ENCODE measurements at regions not wholly inside any gene's neighbourhood (a gene's known extent, or its start where the extent isn't known, plus 50 kb on each side); places are given as distances from the start of the nearest gene placed in this dataset.

DNA sequence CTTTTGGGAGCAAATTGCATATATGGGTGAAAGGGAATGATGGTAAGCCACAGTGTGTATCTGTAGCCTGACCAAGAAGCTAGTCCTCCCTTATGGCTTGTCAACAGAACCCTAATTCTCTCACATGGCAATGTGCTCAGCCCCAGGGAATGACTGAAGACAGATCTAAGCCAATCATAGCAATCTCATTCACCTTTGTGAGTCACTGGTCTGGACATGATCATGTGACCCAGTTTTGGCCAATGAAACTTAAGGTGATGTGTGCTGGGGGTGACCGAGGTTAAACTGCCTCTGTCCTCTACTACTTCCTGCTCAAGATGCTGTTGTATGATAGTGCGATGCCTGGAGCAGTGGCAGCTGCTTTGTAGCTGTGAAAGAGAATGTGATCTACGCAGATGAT is 491.2 kb upstream of the HS6ST1 start:
- TF ChIP-seq EZH2 (IDR thresholded peaks at IDR 0.05; ENCODE audit: low read length, missing control alignments) = no peak
- Histone ChIP-seq H3K27me3 (ENCODE audit: control insufficient read depth, insufficient read depth, low read length) (no peaks in the 10 kb centered on the region), H3K36me3 (ENCODE audit: control insufficient read depth, insufficient read depth, low read length) (no peaks in the 10 kb centered on the region), H3K4me3 (replicated peaks in 1 of 4; ENCODE audit: control extremely low read depth in 1 of 4, insufficient read depth in 1 of 4, low read depth in 3 of 4, low read length in 4 of 4) (no peak overlapping the region), H2AFZ (ENCODE audit: low read length) (no peak overlapping the region), H3K79me2 (ENCODE audit: control insufficient read depth, insufficient read depth, low read length) (no peaks in the 10 kb centered on the region), H3K9me3 (ENCODE audit: control insufficient read depth, insufficient read depth, low read depth, low read length) (no peaks in the 10 kb centered on the region), H3K4me1 (ENCODE audit: control insufficient read depth, extremely low read depth, insufficient read depth, low read length) (no peaks in the 10 kb centered on the region), H3K9ac (ENCODE audit: insufficient read depth, low read length) (no peak overlapping the region), H3K4me2 (ENCODE audit: extremely low read depth, insufficient read depth, low read length) (no peak overlapping the region), H3K27ac (ENCODE audit: insufficient read depth, low read length) (no peak overlapping the region), H4K20me1 (ENCODE audit: control insufficient read depth, extremely low read depth, insufficient read depth, low read length) (no peaks in the 10 kb centered on the region)
- DNase-seq (ENCODE audit: low read depth in 2 of 2) = no peak

DNA sequence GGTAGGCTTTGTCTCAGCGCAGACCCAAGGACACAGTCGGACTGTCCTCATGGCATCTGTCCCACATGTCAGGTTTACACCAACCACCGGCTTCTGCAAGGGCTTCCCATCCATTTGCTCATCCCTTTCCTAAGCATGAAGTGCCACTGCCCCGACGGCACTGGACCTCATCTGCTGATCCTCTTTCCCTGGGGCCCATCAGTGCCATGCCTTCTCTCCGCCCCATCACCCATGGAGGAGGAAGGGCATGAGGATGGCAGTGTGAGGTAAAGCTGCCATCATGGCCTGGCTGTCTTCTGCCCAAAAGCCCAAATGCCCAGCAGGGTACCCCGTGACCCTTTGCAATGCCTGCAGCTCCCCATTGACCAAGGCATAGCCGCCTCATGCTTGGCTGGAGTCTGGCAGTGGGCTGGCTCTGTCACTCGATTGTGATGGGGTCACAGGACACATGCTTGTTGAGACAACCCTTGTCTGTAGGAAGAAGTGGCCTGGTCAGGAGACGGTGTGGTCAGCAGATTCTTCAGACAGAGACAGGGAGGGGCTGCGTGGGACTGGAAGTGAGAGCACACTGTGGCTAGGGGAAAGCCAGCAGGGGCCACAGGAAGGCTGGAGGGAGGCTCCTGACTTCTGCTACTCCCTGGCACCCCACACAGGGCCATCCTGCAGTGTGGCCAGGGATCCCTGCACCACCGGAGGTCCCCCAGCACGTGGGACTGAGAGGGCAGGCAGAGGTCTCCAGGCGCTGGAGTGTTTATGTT is 493.7 kb upstream of the HS6ST1 start:
- Histone ChIP-seq H3K36me3 (ENCODE audit: control insufficient read depth, insufficient read depth, low read length) (no peaks in the 10 kb centered on the region), H3K9ac (ENCODE audit: insufficient read depth, low read length) (no peak overlapping the region), H3K27ac (ENCODE audit: insufficient read depth, low read length) (no peak overlapping the region), H3K4me2 (ENCODE audit: extremely low read depth, insufficient read depth, low read length) (no peak overlapping the region), H4K20me1 (ENCODE audit: control insufficient read depth, extremely low read depth, insufficient read depth, low read length) (no peaks in the 10 kb centered on the region), H3K9me3 (ENCODE audit: control insufficient read depth, insufficient read depth, low read depth, low read length) (no peaks in the 10 kb centered on the region), H3K79me2 (ENCODE audit: control insufficient read depth, insufficient read depth, low read length) (no peaks in the 10 kb centered on the region), H3K27me3 (ENCODE audit: control insufficient read depth, insufficient read depth, low read length) (no peaks in the 10 kb centered on the region), H3K4me3 (replicated peaks in 1 of 4; ENCODE audit: control extremely low read depth in 1 of 4, insufficient read depth in 1 of 4, low read depth in 3 of 4, low read length in 4 of 4) (no peak overlapping the region), H2AFZ (ENCODE audit: low read length) (no peak overlapping the region), H3K4me1 (ENCODE audit: control insufficient read depth, extremely low read depth, insufficient read depth, low read length) (no peaks in the 10 kb centered on the region)
- TF ChIP-seq, protein P1, sequence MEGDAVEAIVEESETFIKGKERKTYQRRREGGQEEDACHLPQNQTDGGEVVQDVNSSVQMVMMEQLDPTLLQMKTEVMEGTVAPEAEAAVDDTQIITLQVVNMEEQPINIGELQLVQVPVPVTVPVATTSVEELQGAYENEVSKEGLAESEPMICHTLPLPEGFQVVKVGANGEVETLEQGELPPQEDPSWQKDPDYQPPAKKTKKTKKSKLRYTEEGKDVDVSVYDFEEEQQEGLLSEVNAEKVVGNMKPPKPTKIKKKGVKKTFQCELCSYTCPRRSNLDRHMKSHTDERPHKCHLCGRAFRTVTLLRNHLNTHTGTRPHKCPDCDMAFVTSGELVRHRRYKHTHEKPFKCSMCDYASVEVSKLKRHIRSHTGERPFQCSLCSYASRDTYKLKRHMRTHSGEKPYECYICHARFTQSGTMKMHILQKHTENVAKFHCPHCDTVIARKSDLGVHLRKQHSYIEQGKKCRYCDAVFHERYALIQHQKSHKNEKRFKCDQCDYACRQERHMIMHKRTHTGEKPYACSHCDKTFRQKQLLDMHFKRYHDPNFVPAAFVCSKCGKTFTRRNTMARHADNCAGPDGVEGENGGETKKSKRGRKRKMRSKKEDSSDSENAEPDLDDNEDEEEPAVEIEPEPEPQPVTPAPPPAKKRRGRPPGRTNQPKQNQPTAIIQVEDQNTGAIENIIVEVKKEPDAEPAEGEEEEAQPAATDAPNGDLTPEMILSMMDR (conservative IDR thresholded peaks at IDR 0.05 in 1 of 2, IDR thresholded peaks at IDR 0.05 in 1 of 2; ENCODE audit: low read depth in 1 of 2, low read length in 2 of 2) = no peak
- TF ChIP-seq EZH2 (IDR thresholded peaks at IDR 0.05; ENCODE audit: low read length, missing control alignments) = no peak
- DNase-seq (ENCODE audit: low read depth in 2 of 2) = no peak

DNA sequence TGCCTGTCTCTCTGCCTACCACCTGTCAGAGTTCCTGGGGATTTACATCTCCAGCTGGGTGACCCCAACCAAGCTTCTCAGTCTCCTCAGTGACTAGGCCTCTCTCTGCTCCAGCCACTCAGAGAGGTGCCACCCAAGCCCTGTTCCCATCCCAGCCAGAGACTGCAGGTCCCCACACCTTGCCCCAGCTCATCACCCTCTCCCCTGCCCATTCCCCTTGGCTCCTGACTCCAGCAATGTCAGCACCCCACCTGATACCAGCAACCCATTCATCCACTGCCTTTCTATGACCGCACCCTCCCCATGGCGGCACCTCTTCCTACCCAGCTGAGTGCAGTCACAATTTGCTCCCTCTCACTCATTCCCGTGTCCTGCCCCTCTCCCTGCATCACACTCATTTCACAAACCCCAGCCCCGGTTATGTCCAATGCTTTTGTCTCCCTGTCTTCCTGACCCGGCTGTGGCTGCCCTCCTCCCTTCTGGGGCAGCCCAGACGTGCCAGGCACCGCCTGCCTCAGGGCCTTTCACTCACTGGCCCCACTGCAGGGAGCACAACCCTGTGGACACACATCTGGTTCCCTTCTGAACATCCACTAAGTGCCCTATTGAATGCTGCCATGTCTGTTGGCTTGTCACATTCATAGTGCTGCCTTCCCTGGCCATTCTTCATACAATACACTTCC is 494.8 kb upstream of the HS6ST1 start:
- Histone ChIP-seq H3K79me2 (ENCODE audit: control insufficient read depth, insufficient read depth, low read length) (no peaks in the 10 kb centered on the region), H3K9me3 (ENCODE audit: control insufficient read depth, insufficient read depth, low read depth, low read length) (no peaks in the 10 kb centered on the region), H3K27ac (ENCODE audit: insufficient read depth, low read length) (no peak overlapping the region), H3K4me3 (replicated peaks in 1 of 4; ENCODE audit: control extremely low read depth in 1 of 4, insufficient read depth in 1 of 4, low read depth in 3 of 4, low read length in 4 of 4) (no peak overlapping the region), H3K27me3 (ENCODE audit: control insufficient read depth, insufficient read depth, low read length) (no peaks in the 10 kb centered on the region), H3K4me1 (ENCODE audit: control insufficient read depth, extremely low read depth, insufficient read depth, low read length) (no peaks in the 10 kb centered on the region), H3K9ac (ENCODE audit: insufficient read depth, low read length) (no peak overlapping the region), H3K36me3 (ENCODE audit: control insufficient read depth, insufficient read depth, low read length) (no peaks in the 10 kb centered on the region), H2AFZ (ENCODE audit: low read length) (no peak overlapping the region), H3K4me2 (ENCODE audit: extremely low read depth, insufficient read depth, low read length) (no peak overlapping the region), H4K20me1 (ENCODE audit: control insufficient read depth, extremely low read depth, insufficient read depth, low read length) (no peaks in the 10 kb centered on the region)
- DNase-seq (ENCODE audit: low read depth in 2 of 2) = no peak
- TF ChIP-seq, protein P1 (conservative IDR thresholded peaks at IDR 0.05 in 1 of 2, IDR thresholded peaks at IDR 0.05 in 1 of 2; ENCODE audit: low read depth in 1 of 2, low read length in 2 of 2) = no peak
- no peak for TF ChIP-seq EZH2 (IDR thresholded peaks at IDR 0.05; ENCODE audit: low read length, missing control alignments)
